ENCODE measurements at regions not wholly inside any gene's neighbourhood (a gene's known extent, or its start where the extent isn't known, plus 50 kb on each side); places are given as distances from the start of the nearest gene placed in this dataset.

GRCh38 chr1:243902100-243902499 is 52.1 kb upstream of the AKT3 start:
- ATAC-seq = no peak

More at GRCh38 chr1:243902100-243902499, 52.1 kb upstream of the AKT3 start:
- no peak for TF ChIP-seq ZNF8 (CRISPR knock-in tag; IDR thresholded peaks at IDR 0.05)
- TF ChIP-seq POU6F1 (CRISPR knock-in tag; IDR thresholded peaks at IDR 0.05; ENCODE audit: borderline replicate concordance, low read depth) = no peak
- TF ChIP-seq TOX (CRISPR knock-in tag; IDR thresholded peaks at IDR 0.05; ENCODE audit: borderline replicate concordance) = no peak
- TF ChIP-seq RARB (CRISPR knock-in tag; IDR thresholded peaks at IDR 0.05) = no peak
- TF ChIP-seq GLIS3 (CRISPR knock-in tag; IDR thresholded peaks at IDR 0.05) = no peak
- no peak for TF ChIP-seq PATZ1 (CRISPR knock-in tag; IDR thresholded peaks at IDR 0.05; ENCODE audit: borderline replicate concordance)
- TF ChIP-seq ZC3H10 (CRISPR knock-in tag; IDR thresholded peaks at IDR 0.05) = no peak
- no peak for TF ChIP-seq CSDC2 (CRISPR knock-in tag; IDR thresholded peaks at IDR 0.05)
- TF ChIP-seq TCF4 (CRISPR knock-in tag; IDR thresholded peaks at IDR 0.05; ENCODE audit: borderline replicate concordance) = no peak
- no peak for TF ChIP-seq ISL1 (CRISPR knock-in tag; IDR thresholded peaks at IDR 0.05)
- TF ChIP-seq TSHZ2 (CRISPR knock-in tag; IDR thresholded peaks at IDR 0.05) = no peak
- TF ChIP-seq OSR1 (CRISPR knock-in tag; IDR thresholded peaks at IDR 0.05) = no peak
- TF ChIP-seq CREB5 (CRISPR knock-in tag; IDR thresholded peaks at IDR 0.05; ENCODE audit: low read depth) = no peak
- no peak for TF ChIP-seq ZFP3 (CRISPR knock-in tag; IDR thresholded peaks at IDR 0.05)
- no peak for TF ChIP-seq ZNF565 (CRISPR knock-in tag; conservative IDR thresholded peaks at IDR 0.05; ENCODE audit: low read depth)

Data from SK-N-SH treated with all-trans-retinoic acid at 6 μM for 48 hours (cell line).